ENCODE measurements at regions not wholly inside any gene's neighbourhood (a gene's known extent, or its start where the extent isn't known, plus 50 kb on each side); places are given as distances from the start of the nearest gene placed in this dataset.

GRCh38 chr13:30078059-30078458 lies 227.6 kb upstream of the UBL3 start:
- Histone ChIP-seq H3K9me3 (ENCODE audit: low read depth, low read length) (peaks cover 2% of the 10 kb centered on the region), H2AFZ (ENCODE audit: low read length) (no peak overlapping the region), H3K27ac (ENCODE audit: low read depth, low read length) (no peak overlapping the region), H3K36me3 (ENCODE audit: insufficient read depth, low read length) (no peaks in the 10 kb centered on the region), H3K4me3 (ENCODE audit: insufficient read depth, low read length) (no peak overlapping the region), H3K79me2 (ENCODE audit: insufficient read depth, low read length) (no peaks in the 10 kb centered on the region), H3K27me3 (ENCODE audit: insufficient read depth, low read length) (peaks cover 5% of the 10 kb centered on the region), H3K4me2 (ENCODE audit: insufficient read depth, low read length) (no peak overlapping the region), H3K4me1 (ENCODE audit: insufficient read depth, low read length) (no peaks in the 10 kb centered on the region), H4K20me1 (ENCODE audit: insufficient read depth, low read length) (no peaks in the 10 kb centered on the region)
- no peak for DNase-seq (ENCODE audit: insufficient read length, low spot score, missing footprints)
- no peak for TF ChIP-seq CTCF (IDR thresholded peaks at IDR 0.05; ENCODE audit: extremely low read depth, low read depth, low read length)

DNA sequence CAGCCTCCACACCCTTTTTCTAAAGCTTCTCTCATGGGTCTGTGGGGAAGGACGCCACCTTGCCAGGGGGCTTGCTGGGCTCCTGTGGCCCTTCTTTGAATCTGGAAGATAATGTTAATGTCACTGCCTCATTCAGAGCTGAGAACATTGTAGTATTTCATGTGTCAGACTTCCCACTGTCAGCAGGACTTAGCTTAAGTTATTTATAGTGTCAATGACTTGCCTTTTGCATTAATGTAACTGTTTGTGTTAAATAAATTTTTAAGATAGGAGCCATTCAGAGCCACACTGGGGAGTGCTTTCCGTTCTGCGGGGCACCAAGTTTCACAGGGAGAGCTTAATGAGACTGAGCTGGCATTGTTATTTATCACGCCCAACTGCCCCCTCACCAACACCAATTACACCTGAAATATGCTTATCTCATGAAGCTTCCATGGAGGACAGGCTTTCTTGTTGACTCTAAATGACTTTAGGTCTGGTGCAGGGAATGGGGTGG lies 226.9 kb upstream of the UBL3 start:
- H2AFZ ChIP-seq (ENCODE audit: low read length), result no peak overlapping the region
- TF ChIP-seq CTCF (IDR thresholded peaks at IDR 0.05; ENCODE audit: extremely low read depth, low read depth, low read length), result no peak
- H3K4me1 ChIP-seq (ENCODE audit: insufficient read depth, low read length), result no peaks in the 10 kb centered on the region
- no peak overlapping the region for H3K4me2 ChIP-seq (ENCODE audit: insufficient read depth, low read length)
- H3K9me3 ChIP-seq (ENCODE audit: low read depth, low read length), result peaks cover 2% of the 10 kb centered on the region
- H3K79me2 ChIP-seq (ENCODE audit: insufficient read depth, low read length), result no peaks in the 10 kb centered on the region
- no peaks in the 10 kb centered on the region for H3K36me3 ChIP-seq (ENCODE audit: insufficient read depth, low read length)
- H3K27ac ChIP-seq (ENCODE audit: low read depth, low read length), result no peak overlapping the region
- H3K27me3 ChIP-seq (ENCODE audit: insufficient read depth, low read length), result peaks cover 1% of the 10 kb centered on the region
- H3K4me3 ChIP-seq (ENCODE audit: insufficient read depth, low read length), result no peak overlapping the region
- no peaks in the 10 kb centered on the region for H4K20me1 ChIP-seq (ENCODE audit: insufficient read depth, low read length)
- DNase-seq (ENCODE audit: insufficient read length, low spot score, missing footprints), result no peak

GRCh38 chr13:30074955-30075614 lies 224.7 kb upstream of the UBL3 start:
- H3K27me3 ChIP-seq (ENCODE audit: insufficient read depth, low read length), result no peaks in the 10 kb centered on the region
- no peak overlapping the region for H3K4me3 ChIP-seq (ENCODE audit: insufficient read depth, low read length)
- no peaks in the 10 kb centered on the region for H4K20me1 ChIP-seq (ENCODE audit: insufficient read depth, low read length)
- TF ChIP-seq CTCF (IDR thresholded peaks at IDR 0.05; ENCODE audit: extremely low read depth, low read depth, low read length), result no peak
- H3K79me2 ChIP-seq (ENCODE audit: insufficient read depth, low read length), result no peaks in the 10 kb centered on the region
- H3K27ac ChIP-seq (ENCODE audit: low read depth, low read length), result no peak overlapping the region
- H3K36me3 ChIP-seq (ENCODE audit: insufficient read depth, low read length), result no peaks in the 10 kb centered on the region
- H3K4me2 ChIP-seq (ENCODE audit: insufficient read depth, low read length), result no peak overlapping the region
- H3K9me3 ChIP-seq (ENCODE audit: low read depth, low read length), result no peaks in the 10 kb centered on the region
- DNase-seq (ENCODE audit: insufficient read length, low spot score, missing footprints), result no peak
- no peaks in the 10 kb centered on the region for H3K4me1 ChIP-seq (ENCODE audit: insufficient read depth, low read length)
- no peak overlapping the region for H2AFZ ChIP-seq (ENCODE audit: low read length)

- Histone ChIP-seq H3K4me3 (ENCODE audit: insufficient read depth, low read length) (no peak overlapping the region), H3K4me2 (ENCODE audit: insufficient read depth, low read length) (no peak overlapping the region), H3K9me3 (ENCODE audit: low read depth, low read length) (no peaks in the 10 kb centered on the region), H3K36me3 (ENCODE audit: insufficient read depth, low read length) (no peaks in the 10 kb centered on the region), H2AFZ (ENCODE audit: low read length) (no peak overlapping the region), H3K4me1 (ENCODE audit: insufficient read depth, low read length) (no peaks in the 10 kb centered on the region), H3K79me2 (ENCODE audit: insufficient read depth, low read length) (no peaks in the 10 kb centered on the region), H3K27ac (ENCODE audit: low read depth, low read length) (no peak overlapping the region), H3K27me3 (ENCODE audit: insufficient read depth, low read length) (no peaks in the 10 kb centered on the region), H4K20me1 (ENCODE audit: insufficient read depth, low read length) (no peaks in the 10 kb centered on the region)
- no peak for DNase-seq (ENCODE audit: insufficient read length, low spot score, missing footprints)
- no peak for TF ChIP-seq CTCF (IDR thresholded peaks at IDR 0.05; ENCODE audit: extremely low read depth, low read depth, low read length)
These were observed 224.0 kb upstream of the UBL3 start for GRCh38 chr13:30074431-30074830.
